Gastroesophageal sphincter (tissue), 3 donors: ENCODE measurements at regions not wholly inside any gene's neighbourhood (a gene's known extent, or its start where the extent isn't known, plus 50 kb on each side); places are given as distances from the start of the nearest gene placed in this dataset.

Experiments
- EP300 ChIP-seq: sonication (generic); formaldehyde crosslinking; IDR thresholded peaks from one replicate; pipeline ENCODE4 v1.6.1; 2017; ENCODE audit warnings: antibody characterized with exemption, mild to moderate bottlenecking
- POLR2A ChIP-seq, 2 donors: fragments of 450-650 bp; IDR thresholded peaks; one replicate each; pipeline ENCODE4 v1.6.1; 2017; ENCODE audit warnings: antibody characterized with exemption in 2 of 2, mild to moderate bottlenecking in 2 of 2, moderate library complexity in 1 of 2
- POLR2AphosphoS5 ChIP-seq: sonication (generic); formaldehyde crosslinking; IDR thresholded peaks from one replicate; pipeline ENCODE4 v1.6.1; 2017; ENCODE audit warnings: antibody characterized with exemption
- TF ChIP-seq, protein P1 (sequence below), 4 experiments: fragments of 200-600 bp in 2 of 4; fragments of 450-650 bp in 2 of 4; sonication (generic) in 1 of 4; IDR thresholded peaks; one replicate each; pipeline ENCODE4 v1.5.1; 2017 to 2019; ENCODE audit warnings: antibody characterized with exemption in 4 of 4, mild to moderate bottlenecking in 2 of 4, moderate library complexity in 2 of 4

GRCh38 chr19:28508666-28509065, 704.3 kb downstream of the UQCRFS1 start:
- TF ChIP-seq POLR2AphosphoS5 = no peak
- TF ChIP-seq POLR2A (IDR thresholded peaks at IDR 0.05) = no peak
- TF ChIP-seq, protein P1, sequence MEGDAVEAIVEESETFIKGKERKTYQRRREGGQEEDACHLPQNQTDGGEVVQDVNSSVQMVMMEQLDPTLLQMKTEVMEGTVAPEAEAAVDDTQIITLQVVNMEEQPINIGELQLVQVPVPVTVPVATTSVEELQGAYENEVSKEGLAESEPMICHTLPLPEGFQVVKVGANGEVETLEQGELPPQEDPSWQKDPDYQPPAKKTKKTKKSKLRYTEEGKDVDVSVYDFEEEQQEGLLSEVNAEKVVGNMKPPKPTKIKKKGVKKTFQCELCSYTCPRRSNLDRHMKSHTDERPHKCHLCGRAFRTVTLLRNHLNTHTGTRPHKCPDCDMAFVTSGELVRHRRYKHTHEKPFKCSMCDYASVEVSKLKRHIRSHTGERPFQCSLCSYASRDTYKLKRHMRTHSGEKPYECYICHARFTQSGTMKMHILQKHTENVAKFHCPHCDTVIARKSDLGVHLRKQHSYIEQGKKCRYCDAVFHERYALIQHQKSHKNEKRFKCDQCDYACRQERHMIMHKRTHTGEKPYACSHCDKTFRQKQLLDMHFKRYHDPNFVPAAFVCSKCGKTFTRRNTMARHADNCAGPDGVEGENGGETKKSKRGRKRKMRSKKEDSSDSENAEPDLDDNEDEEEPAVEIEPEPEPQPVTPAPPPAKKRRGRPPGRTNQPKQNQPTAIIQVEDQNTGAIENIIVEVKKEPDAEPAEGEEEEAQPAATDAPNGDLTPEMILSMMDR (IDR thresholded peaks at IDR 0.05) = no peak
- no peak for TF ChIP-seq EP300
